IMR-90 (cell line): ENCODE measurements at regions not wholly inside any gene's neighbourhood (a gene's known extent, or its start where the extent isn't known, plus 50 kb on each side); places are given as distances from the start of the nearest gene placed in this dataset.
A peak's percentile ranks its signal among the peaks of the same experiment; 100 is the strongest.

ENCODE experiments used
- ATAC-seq: fragments of 200-7000 bp; cut with Tn5 transposase; 2 replicates; pipeline ENCODE4 v1.9.1; 2020; ENCODE audit warnings: low read depth, mild to moderate bottlenecking, moderate library complexity
- BruUV-seq: library from RNA; stranded (reverse); fragments of 400-500 nt; replicated peaks from 2 replicates; lab custom pipeline; 2021; lab: Mats Ljungman, UMichigan
- CTCF ChIA-PET: fragments of 300-600 bp; formaldehyde crosslinking; extraction: SDS; loops from one replicate; lab custom pipeline; 2021; ENCODE audit warnings: antibody characterized with exemption; lab: Yijun Ruan, JAX
- POLR2A ChIA-PET: fragments of 300-600 bp; sonication (Branson Sonifier 250); formaldehyde crosslinking; loops from one replicate; lab custom pipeline; 2022; ENCODE audit warnings: antibody characterized with exemption; ENCODE audit not compliant: unreplicated experiment; lab: Charles Lee
- DNase-seq: peaks from one replicate; pipeline ENCODE4 v3.0.0; 2013
- H2AFZ ChIP-seq: replicated peaks from 2 replicates; pipeline ENCODE3; 2013; ENCODE audit warnings: low read length, mild to moderate bottlenecking; ENCODE audit not compliant: poor library complexity
- H2AK5ac ChIP-seq: 2 replicates; pipeline ENCODE4 v1.6.1; 2013; ENCODE audit warnings: low read depth, low read length, inconsistent platforms
- H2AK9ac ChIP-seq: replicated peaks from 2 replicates; pipeline ENCODE3; 2013; ENCODE audit warnings: mild to moderate bottlenecking, low read depth, low read length, moderate library complexity; ENCODE audit not compliant: poor library complexity
- H2BK120ac ChIP-seq: 2 replicates; pipeline ENCODE4 v1.6.1; 2013; ENCODE audit warnings: low read depth, low read length, inconsistent platforms
- H2BK15ac ChIP-seq: 3 replicates; pipeline ENCODE4 v1.6.1; 2013; ENCODE audit warnings: low read depth, low read length, inconsistent platforms
- H2BK20ac ChIP-seq: 2 replicates; pipeline ENCODE4 v1.6.1; 2013; ENCODE audit warnings: low read depth, mild to moderate bottlenecking, inconsistent platforms, low read length, moderate library complexity
- H2BK5ac ChIP-seq: 2 replicates; pipeline ENCODE4 v1.6.1; 2013; ENCODE audit warnings: mild to moderate bottlenecking, low read depth, low read length, inconsistent platforms; ENCODE audit not compliant: poor library complexity, severe bottlenecking
- H3K14ac ChIP-seq: replicated peaks from 2 replicates; pipeline ENCODE4 v1.6.1; 2013; ENCODE audit warnings: low read depth, low read length, inconsistent platforms
- H3K18ac ChIP-seq: 2 replicates; pipeline ENCODE4 v1.6.1; 2013; ENCODE audit warnings: low read depth, low read length, control low read depth
- H3K23ac ChIP-seq: 2 replicates; pipeline ENCODE4 v1.6.1; 2013; ENCODE audit warnings: low read depth, low read length, inconsistent platforms
- H3K27ac ChIP-seq: 2 replicates; pipeline ENCODE4 v1.5.1; 2013; ENCODE audit warnings: mild to moderate bottlenecking, control low read depth, low read length; ENCODE audit not compliant: insufficient read depth
- H3K27me3 ChIP-seq: 2 replicates; pipeline ENCODE4 v1.6.1; 2013; ENCODE audit warnings: low read length; ENCODE audit not compliant: control insufficient read depth, insufficient read depth
- H3K36me3 ChIP-seq: 2 replicates; pipeline ENCODE4 v1.6.1; 2013; ENCODE audit warnings: low read length, mixed read lengths; ENCODE audit not compliant: control insufficient read depth, insufficient read depth
- H3K4ac ChIP-seq: 2 replicates; pipeline ENCODE4 v1.6.1; 2013; ENCODE audit warnings: low read depth, low read length, inconsistent platforms
- H3K4me1 ChIP-seq: 2 replicates; pipeline ENCODE4 v1.6.1; 2013; ENCODE audit warnings: low read length, mixed read lengths; ENCODE audit not compliant: control insufficient read depth, insufficient read depth
- H3K4me2 ChIP-seq: 2 replicates; pipeline ENCODE4 v1.6.1; 2013; ENCODE audit warnings: low read depth, mild to moderate bottlenecking, control low read depth, low read length, moderate library complexity
- H3K4me3 ChIP-seq: 2 replicates; pipeline ENCODE4 v1.5.1; 2013; ENCODE audit warnings: low read depth, mild to moderate bottlenecking, control low read depth, low read length, moderate library complexity; ENCODE audit not compliant: insufficient read depth
- H3K56ac ChIP-seq: 2 replicates; pipeline ENCODE4 v1.6.1; 2013; ENCODE audit warnings: low read length, inconsistent platforms; ENCODE audit not compliant: insufficient read depth; ENCODE audit errors: extremely low read depth
- H3K79me1 ChIP-seq, 2 experiments: 2 replicates each; pipeline ENCODE4 v1.6.1; 2013; ENCODE audit warnings: low read length in 2 of 2, inconsistent platforms in 1 of 2, low read depth in 1 of 2
- H3K9ac ChIP-seq: 2 replicates; pipeline ENCODE4 v1.6.1; 2013; ENCODE audit warnings: low read depth, low read length, control low read depth
- H3K9me1 ChIP-seq: 2 replicates; pipeline ENCODE4 v1.6.1; 2013; ENCODE audit warnings: low read length, inconsistent platforms; ENCODE audit not compliant: insufficient read depth
- H3K9me3 ChIP-seq: 2 replicates; pipeline ENCODE4 v1.6.1; 2013; ENCODE audit warnings: low read length; ENCODE audit not compliant: control insufficient read depth, insufficient read depth
- H4K20me1 ChIP-seq: 2 replicates; pipeline ENCODE4 v1.6.1; 2013; ENCODE audit warnings: low read length, inconsistent platforms; ENCODE audit not compliant: insufficient read depth
- H4K5ac ChIP-seq: 2 replicates; pipeline ENCODE4 v1.6.1; 2013; ENCODE audit warnings: mild to moderate bottlenecking, low read depth, low read length, control low read depth
- H4K8ac ChIP-seq, 2 experiments: 2 replicates each; pipeline ENCODE4 v1.6.1; 2013; ENCODE audit warnings: low read depth in 2 of 2, low read length in 2 of 2, control low read depth in 1 of 2, inconsistent platforms in 1 of 2
- H4K91ac ChIP-seq: 2 replicates; pipeline ENCODE4 v1.6.1; 2013; ENCODE audit warnings: low read depth, low read length, inconsistent platforms; ENCODE audit not compliant: insufficient read depth
- BHLHE40 ChIP-seq: fragments of 150-350 bp; IDR thresholded peaks from 2 replicates; pipeline ENCODE4 v1.6.1; 2016; ENCODE audit warnings: mild to moderate bottlenecking, low read depth, low read length
- CEBPB ChIP-seq: IDR thresholded peaks from 2 replicates; pipeline ENCODE4 v1.6.1; 2012; ENCODE audit warnings: low read depth, low read length, improper control_type of control experiment
- MAFK ChIP-seq: IDR thresholded peaks from 2 replicates; pipeline ENCODE4 v1.6.1; 2012; ENCODE audit warnings: low read depth, low read length, improper control_type of control experiment
- RCOR1 ChIP-seq: IDR thresholded peaks from 2 replicates; pipeline ENCODE4 v1.6.1; 2012; ENCODE audit warnings: mild to moderate bottlenecking, low read length, improper control_type of control experiment; ENCODE audit not compliant: insufficient replicate concordance
- SMC3 ChIP-seq: fragments of 150-350 bp; IDR thresholded peaks from 2 replicates; pipeline ENCODE4 v1.6.1; 2016; ENCODE audit warnings: low read depth, mild to moderate bottlenecking, antibody characterized with exemption, low read length, moderate library complexity
- WGBS, 2 experiments: methylation state at CpG; one replicate each; pipeline versions ENCODE4 v1.1.5 to v1.1.7; 2013; ENCODE audit warnings: missing lambda C conversion rate in 2 of 2; ENCODE audit not compliant: insufficient read length in 1 of 2; ENCODE audit errors: extremely low coverage in 2 of 2; 5-methylcytosine and 5-hydroxymethylcytosine counted together
- dilution Hi-C: fragments of 300-500 bp; cut with HindIII; formaldehyde crosslinking; loops from one replicate; pipeline ENCODE4 v1.14.3; 2018; ENCODE audit warnings: low sequenced_read_pairs; ENCODE audit not compliant: unreplicated experiment
- in situ Hi-C: fragments of 300-500 bp; cut with MboI; formaldehyde crosslinking; loops from 3 replicates; pipeline ENCODE4 v1.14.3; 2019; ENCODE audit warnings: low sequenced_read_pairs, inconsistent platforms, mixed read lengths
- intact Hi-C: fragments of 100-400 bp; cut with micrococcal nuclease; formaldehyde crosslinking; loops from 2 replicates; pipeline ENCODE4 v1.10.0; 2022
- TF ChIP-seq, protein P1 (sequence below): fragments of 150-350 bp; IDR thresholded peaks from 2 replicates; pipeline ENCODE4 v1.6.1; 2017; ENCODE audit warnings: mild to moderate bottlenecking, antibody characterized with exemption, low read length, low read depth
- TF ChIP-seq, protein P2 (sequence below): conservative IDR thresholded peaks from 2 replicates; pipeline ENCODE4 v1.5.1; 2012; ENCODE audit warnings: mild to moderate bottlenecking, low read depth, low read length, improper control_type of control experiment
- TF ChIP-seq, protein P3 (sequence below): fragments of 150-350 bp; IDR thresholded peaks from 2 replicates; pipeline ENCODE4 v1.6.1; 2016; ENCODE audit warnings: low read depth, mild to moderate bottlenecking, low read length, moderate library complexity, borderline replicate concordance

DNA sequence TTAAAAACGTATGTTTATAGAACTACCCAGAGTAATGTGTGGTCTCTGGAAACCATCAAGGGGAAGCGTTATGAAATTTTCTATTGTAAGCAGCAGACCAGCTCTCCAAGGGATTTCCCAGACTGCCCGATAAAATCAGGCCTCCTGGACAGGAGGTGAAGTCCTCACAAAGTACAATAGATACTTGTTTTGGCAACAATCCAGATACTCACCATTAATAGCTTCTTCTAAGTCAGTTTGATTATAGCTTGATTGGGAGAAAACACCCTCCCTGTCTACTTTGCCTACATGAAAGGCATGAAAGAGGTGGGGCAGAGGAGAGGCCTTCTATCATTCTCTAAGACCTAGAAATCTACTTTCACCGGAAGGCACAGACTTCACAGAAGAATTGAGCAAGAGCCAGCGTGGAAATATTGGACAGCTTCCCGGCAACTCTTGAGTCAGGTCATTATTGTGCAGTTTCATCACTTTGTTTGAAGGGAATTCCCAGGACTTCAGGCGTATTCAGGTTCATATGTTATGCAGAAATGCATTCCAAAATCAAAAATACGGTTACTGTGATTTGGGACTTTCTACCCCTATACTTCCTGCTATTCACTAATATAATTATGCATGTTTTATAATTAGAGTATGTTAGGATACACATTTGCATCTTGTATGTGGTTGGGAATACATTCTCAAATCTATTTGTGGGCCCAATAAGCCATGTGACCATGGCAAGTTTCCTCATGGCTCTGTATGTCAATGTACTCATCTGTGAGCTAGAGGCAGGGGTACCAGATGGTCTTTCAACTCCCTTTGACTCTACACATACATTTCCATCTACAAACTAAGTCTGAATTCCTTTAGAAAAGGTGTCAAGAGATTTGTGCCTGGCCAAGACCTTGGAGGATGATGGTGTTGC, 103.5 kb downstream of the CD47 start:
- no TSS peak for BruUV-seq
- H3K27ac ChIP-seq = 0 out of 2 replicates have a peak overlapping the region, but pooled peaks have one; percentile 9
- peaks cover 10% of the 10 kb centered on the region; the same call in 1 of the 2 replicates for H3K9me1 ChIP-seq
- no peaks in the 10 kb centered on the region for H4K20me1 ChIP-seq
- intact Hi-C loops = no loop called here
- H3K9ac ChIP-seq = no peak overlapping the region
- WGBS, 2 experiments = no CpG with 5 or more reads among the region's 8 CpGs
- no peak overlapping the region for H3K18ac ChIP-seq
- H3K4me1 ChIP-seq = peaks cover 7% of the 10 kb centered on the region
- peak overlapping the region; percentile 24; the same call in 1 of the 3 replicates for H2BK15ac ChIP-seq
- H3K4me3 ChIP-seq = no peak overlapping the region
- POLR2A ChIA-PET = no interaction called here
- no peaks in the 10 kb centered on the region for H3K36me3 ChIP-seq
- H2BK20ac ChIP-seq = 0 out of 2 replicates have a peak overlapping the region, but pooled peaks have one; percentile 36
- no peak overlapping the region for H2BK120ac ChIP-seq
- DNase-seq = peak; percentile 98
- H2AK9ac ChIP-seq = no peak overlapping the region
- no peak overlapping the region for H4K5ac ChIP-seq
- no peak overlapping the region; the same call in 1 of the 2 replicates for H2AK5ac ChIP-seq
- no peak overlapping the region for H4K8ac ChIP-seq
- no peaks in the 10 kb centered on the region for H3K79me1 ChIP-seq
- CTCF ChIA-PET = interaction anchor here (0.9 kb wide), 1 partner anchor 43 kb away, joined by 3 read pairs; no protein-coding TSS in a partner anchor
- H3K4ac ChIP-seq = no peak overlapping the region
- no peak overlapping the region for H2AFZ ChIP-seq
- H3K23ac ChIP-seq = no peak overlapping the region
- no peak overlapping the region for H3K4me2 ChIP-seq
- in situ Hi-C loops = no loop called here
- TF ChIP-seq, protein P1, sequence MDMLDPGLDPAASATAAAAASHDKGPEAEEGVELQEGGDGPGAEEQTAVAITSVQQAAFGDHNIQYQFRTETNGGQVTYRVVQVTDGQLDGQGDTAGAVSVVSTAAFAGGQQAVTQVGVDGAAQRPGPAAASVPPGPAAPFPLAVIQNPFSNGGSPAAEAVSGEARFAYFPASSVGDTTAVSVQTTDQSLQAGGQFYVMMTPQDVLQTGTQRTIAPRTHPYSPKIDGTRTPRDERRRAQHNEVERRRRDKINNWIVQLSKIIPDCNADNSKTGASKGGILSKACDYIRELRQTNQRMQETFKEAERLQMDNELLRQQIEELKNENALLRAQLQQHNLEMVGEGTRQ = 0 out of 2 replicates have a peak, but pooled peaks have one; percentile 10
- TF ChIP-seq, protein P2, sequence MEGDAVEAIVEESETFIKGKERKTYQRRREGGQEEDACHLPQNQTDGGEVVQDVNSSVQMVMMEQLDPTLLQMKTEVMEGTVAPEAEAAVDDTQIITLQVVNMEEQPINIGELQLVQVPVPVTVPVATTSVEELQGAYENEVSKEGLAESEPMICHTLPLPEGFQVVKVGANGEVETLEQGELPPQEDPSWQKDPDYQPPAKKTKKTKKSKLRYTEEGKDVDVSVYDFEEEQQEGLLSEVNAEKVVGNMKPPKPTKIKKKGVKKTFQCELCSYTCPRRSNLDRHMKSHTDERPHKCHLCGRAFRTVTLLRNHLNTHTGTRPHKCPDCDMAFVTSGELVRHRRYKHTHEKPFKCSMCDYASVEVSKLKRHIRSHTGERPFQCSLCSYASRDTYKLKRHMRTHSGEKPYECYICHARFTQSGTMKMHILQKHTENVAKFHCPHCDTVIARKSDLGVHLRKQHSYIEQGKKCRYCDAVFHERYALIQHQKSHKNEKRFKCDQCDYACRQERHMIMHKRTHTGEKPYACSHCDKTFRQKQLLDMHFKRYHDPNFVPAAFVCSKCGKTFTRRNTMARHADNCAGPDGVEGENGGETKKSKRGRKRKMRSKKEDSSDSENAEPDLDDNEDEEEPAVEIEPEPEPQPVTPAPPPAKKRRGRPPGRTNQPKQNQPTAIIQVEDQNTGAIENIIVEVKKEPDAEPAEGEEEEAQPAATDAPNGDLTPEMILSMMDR = no peak
- TF ChIP-seq SMC3 (no peak), RCOR1 (no peak), CEBPB (peak; percentile 99), BHLHE40 (no peak), MAFK (peak; percentile 40; the same call in 1 of the 2 replicates)
- TF ChIP-seq, protein P3, sequence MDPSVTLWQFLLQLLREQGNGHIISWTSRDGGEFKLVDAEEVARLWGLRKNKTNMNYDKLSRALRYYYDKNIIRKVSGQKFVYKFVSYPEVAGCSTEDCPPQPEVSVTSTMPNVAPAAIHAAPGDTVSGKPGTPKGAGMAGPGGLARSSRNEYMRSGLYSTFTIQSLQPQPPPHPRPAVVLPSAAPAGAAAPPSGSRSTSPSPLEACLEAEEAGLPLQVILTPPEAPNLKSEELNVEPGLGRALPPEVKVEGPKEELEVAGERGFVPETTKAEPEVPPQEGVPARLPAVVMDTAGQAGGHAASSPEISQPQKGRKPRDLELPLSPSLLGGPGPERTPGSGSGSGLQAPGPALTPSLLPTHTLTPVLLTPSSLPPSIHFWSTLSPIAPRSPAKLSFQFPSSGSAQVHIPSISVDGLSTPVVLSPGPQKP = no peak
- no peaks in the 10 kb centered on the region for H3K27me3 ChIP-seq
- dilution Hi-C loops = no loop called here
- H3K14ac ChIP-seq = no peak overlapping the region
- peak; percentile 79 for ATAC-seq
- no peaks in the 10 kb centered on the region for H3K9me3 ChIP-seq
- H4K91ac ChIP-seq = no peak overlapping the region
- no peak overlapping the region for H3K56ac ChIP-seq
- peak overlapping the region; percentile 30 for H2BK5ac ChIP-seq
